Peyer's patch (tissue), 4 donors: ENCODE measurements at regions not wholly inside any gene's neighbourhood (a gene's known extent, or its start where the extent isn't known, plus 50 kb on each side); places are given as distances from the start of the nearest gene placed in this dataset.

ENCODE experiments used
- CTCF ChIP-seq, 6 experiments: fragments of 450-650 bp in 4 of 6; fragments of 200-600 bp in 2 of 6; sonication (generic) in 1 of 6; IDR thresholded peaks; one replicate each; pipeline ENCODE4 v1.5.1; 2017 to 2019; ENCODE audit warnings: antibody characterized with exemption in 6 of 6, mild to moderate bottlenecking in 3 of 6, moderate library complexity in 1 of 6
- POLR2A ChIP-seq, 2 donors: fragments of 450-650 bp; IDR thresholded peaks; one replicate each; pipeline ENCODE4 v1.5.1; 2017; ENCODE audit warnings: antibody characterized with exemption in 2 of 2, mild to moderate bottlenecking in 2 of 2, moderate library complexity in 2 of 2

- TF ChIP-seq POLR2A (IDR thresholded peaks at IDR 0.05), result no peak
- no peak for TF ChIP-seq CTCF (IDR thresholded peaks at IDR 0.05)
Measured at GRCh38 chr6:48048451-48049146, 62.4 kb downstream of the PTCHD4 start.
